Hematopoietic multipotent progenitor cell treated with erythropoietin and hydrocortisone succinate and interleukin-3 and kit ligand, for 15 days (in vitro differentiated cells): ENCODE measurements at regions not wholly inside any gene's neighbourhood (a gene's known extent, or its start where the extent isn't known, plus 50 kb on each side); places are given as distances from the start of the nearest gene placed in this dataset.
A peak's percentile ranks its signal among the peaks of the same experiment; 100 is the strongest.

Experiments used
- DNase-seq: peaks from one replicate; pipeline ENCODE4 v3.0.0-alpha.2; 2015; ENCODE audit warnings: low spot score

DNA sequence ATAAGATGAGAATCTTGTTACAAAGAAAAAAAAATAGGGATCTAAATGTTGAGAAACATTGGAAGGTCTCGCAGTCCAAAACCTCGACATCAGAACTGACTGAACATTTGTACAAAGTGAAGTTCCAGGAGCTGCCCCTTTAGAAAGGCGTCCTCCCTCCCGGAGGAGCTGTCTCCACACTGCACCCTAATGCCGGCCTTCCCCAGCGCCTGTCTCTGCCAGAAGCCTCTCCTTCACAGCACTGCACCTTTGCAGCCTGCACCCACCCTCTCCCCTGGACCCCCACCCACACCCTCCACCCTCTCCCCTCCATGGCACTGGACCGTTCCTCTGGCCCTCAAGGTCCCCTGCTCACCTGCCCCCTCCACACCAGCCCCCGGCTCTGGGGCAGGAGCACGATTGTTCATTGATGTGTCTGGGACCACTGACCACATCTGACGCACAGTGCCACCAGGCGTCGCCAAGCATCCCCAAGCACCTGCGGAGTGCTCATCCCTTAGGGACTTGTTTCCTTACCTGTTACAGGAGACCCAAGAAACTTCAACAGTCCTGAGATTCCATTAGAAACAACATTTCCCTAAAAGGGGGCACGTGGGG is 90.3 kb upstream of the SNTG2 start:
- DNase-seq, result no peak

DNA sequence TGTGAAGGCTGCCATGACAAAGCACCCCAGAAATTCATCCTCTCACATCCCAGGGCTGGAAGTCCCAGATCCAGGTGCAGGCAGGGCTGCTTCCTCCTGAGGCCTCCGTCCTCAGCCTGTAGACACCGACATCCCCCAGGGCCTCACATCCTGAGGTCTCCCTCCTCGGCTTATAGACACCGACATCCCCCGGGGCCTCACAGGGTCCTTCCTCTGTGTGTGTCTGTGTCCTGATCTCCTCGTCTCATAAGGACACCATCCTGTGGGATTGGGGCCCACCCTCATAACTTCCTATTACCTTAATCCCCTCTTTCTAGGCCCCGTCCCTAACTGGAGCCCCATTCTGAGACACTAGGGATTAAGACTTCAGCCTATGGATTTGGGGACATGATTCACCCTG is 92.0 kb upstream of the SNTG2 start:
- no peak for DNase-seq

DNA sequence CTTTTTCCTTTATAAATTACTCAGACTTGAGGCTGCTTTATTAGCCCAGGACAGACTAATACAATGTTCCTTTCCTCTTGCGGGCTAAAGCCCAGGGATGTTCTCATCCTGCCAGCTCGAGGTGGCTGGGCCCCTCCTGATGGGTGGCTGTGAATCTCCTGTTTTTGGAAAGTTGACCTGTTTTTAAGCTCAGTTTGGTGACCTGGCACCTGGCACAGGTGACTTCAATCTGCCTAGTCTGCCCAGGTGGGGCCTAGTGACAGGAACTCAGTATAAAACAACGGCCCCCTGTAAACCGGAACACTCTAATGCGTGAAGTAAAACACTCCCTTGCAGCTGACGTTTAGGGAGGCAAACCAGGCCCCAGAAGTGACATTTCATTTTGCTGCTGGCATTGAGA is 92.7 kb upstream of the SNTG2 start:
- DNase-seq, result no peak

DNA sequence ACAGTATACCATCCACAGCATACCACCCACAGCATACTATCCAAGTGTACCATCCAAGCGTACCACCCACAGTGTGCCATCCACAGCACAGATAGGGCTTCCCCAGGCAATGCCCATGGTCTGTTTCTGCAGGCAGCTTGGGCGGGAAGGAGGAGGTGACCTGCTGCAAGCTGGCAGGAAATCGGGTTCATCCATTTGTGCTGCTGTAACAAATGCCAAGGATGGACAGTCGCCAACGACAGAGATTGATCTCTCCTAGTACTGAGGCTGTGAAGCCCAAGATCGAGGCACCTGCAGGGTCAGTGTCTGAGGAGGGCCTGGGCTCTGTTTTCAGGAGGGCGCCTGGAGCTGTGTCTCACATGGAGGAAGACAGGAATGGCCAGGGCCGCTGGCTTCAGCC is 93.6 kb upstream of the SNTG2 start:
- no peak for DNase-seq

DNA sequence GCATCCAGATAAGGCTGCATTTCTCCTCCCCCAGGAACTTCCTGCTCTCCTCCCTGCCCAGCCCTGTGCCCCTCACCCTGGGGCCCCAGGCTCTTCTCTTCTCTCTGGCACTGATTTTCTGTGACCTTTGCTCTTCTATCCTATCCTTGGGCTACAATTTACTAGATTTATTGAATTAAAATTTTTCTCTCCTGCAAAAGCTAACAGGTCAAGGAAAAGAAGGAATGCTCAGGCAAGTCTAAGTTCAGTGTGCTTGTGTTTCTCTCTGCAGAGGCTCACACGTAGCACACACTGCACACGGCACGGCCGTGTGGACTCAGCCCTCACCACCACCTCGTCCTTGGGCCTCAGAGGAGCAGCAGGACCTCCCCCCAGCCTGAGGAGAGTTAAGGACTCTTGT is 94.2 kb upstream of the SNTG2 start:
- no peak for DNase-seq

DNA sequence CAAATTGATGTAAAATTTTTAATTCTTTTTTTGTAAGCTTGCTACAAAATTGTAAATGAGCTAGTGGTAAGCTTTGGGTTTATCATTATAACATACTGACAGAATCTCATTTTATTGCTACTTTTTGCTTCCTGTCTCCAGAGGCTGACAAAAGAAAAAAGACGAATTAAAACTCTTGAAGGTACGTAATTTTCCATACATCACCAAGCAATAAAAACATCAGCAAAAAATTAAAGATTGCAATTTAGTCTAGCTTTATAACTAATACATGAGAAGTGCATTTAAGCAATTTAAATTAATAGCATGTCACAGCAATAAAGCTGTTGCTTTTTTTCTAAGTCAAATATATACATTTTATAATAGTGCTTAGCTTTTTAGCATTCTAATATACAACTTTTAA is 94.6 kb upstream of the SNTG2 start:
- no peak for DNase-seq

DNA sequence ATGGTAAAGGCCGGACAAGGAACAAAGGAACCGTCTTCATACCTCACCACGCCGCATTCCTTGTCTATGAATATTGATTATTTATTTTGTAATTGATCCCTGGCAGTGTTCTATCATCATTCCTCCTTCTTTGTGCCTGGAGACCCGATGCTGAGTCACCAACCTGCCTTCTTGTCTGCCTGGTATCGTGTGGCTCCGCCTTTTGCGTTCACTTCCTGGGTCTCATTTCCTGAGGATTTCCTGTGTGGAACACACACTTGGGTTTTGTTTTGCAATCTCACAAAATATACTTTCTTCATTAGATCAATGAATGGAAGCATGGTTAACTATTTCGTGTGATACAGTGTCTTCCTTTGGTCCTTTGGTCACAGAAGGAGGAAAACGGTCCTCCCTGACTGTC is 95.5 kb upstream of the SNTG2 start:
- no peak for DNase-seq

DNA sequence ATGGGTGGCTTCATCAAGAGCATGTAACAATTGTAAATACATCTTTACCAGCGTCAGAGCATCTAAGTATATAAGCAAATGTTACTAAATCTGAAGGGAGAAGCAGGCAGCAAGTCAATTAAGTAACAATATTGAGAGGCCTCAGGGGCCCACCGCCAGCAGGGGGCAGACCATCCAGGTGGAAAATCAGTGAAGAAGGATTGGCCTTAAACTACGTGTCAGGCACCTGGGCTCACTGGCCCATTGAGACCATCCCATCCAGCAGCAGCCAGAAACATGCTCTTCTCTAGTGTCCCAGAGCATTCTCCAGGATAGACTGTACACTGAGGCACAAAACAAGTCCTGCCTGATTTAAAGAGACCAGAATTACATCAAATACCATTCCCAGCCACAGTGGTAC is 96.2 kb upstream of the SNTG2 start:
- DNase-seq, result peak; percentile 9

DNA sequence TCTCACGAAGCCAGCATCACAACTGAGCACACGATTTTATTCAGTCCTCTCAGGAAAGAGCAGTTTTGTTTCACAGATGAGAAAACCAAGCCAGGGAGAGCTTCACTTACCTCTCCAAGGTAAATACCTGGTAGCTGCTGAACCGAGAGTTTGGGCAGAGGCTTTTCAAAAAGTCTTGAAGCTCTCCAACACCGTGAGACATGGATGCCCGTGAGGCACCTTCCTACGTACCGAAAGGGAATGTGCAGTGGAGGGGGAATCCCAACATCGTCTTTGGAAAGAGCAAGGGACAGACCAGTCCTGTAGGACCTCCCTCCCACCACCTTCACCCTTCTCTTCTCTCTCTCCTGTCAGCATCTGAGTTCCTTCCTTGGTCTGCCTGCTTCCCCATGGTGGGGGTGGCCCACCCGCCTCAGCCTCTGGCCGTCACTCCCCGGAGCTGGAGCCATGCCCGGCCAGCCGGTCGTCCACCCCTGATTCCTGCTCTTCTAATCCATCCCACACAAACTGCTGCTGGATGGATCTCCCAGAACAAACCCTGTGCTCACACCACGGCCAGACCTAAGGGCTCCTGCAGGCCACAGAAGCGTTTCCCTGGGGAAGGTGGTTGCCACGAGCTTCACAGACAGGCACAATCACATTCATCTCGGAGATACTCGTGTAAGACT is 97.3 kb upstream of the SNTG2 start:
- no peak for DNase-seq

DNA sequence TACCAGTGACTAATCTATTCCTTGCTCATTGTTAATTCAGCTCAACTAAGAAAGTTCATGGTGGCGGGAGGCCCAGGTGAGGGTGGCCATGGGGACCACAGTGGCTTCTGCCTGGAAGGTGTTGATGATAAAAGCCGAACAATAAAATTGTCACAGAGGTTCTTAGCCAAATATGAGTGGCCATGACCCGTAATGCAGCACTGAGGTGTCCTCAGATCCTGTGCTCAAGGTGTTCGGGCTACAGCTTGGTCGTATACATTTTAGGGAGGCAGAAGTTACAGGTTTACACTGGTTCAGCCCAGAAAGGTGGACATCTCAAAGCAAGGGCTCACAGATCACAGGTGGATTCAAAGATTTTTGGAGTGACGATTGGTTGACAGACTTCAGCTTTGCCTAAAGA is 98.5 kb upstream of the SNTG2 start:
- DNase-seq, result no peak

DNA sequence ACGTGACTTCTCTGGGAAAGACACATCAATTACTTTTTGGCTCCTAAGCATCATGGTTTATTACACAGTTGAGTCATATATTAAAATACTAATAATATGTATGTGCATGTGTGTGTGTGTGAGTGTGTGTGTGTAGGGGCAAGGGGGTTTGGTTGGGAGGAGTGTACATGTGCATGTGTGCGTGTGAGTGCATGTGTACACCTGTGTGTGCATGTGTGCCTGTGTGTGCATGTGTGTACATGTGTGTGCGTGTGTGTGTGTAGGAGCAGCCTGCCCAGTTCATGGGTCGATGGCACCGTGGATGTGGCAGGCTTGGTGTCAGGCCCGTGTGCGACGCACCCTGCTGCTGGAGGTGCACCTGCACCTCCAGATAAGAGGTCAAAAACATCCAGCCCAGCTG is 99.0 kb upstream of the SNTG2 start:
- DNase-seq, result no peak

DNA sequence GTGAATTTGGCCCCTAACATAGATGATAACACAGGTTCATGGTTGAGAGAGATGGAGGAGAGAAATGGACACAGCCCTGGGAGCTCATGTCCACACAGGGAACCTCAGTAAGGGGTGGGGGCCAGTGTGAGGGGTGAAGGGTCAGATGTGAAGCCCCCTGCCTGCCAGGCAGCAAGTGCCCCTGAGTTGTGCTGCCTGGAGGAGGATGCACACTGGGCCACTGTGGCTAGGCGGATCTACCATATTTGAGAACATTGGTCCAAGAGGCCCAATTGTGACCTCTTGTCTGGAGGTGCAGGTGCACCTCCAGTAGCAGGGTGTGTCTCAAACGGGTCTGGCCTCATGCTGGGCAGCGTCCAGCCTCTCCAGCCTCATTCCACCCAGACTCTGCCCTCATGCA is 99.6 kb upstream of the SNTG2 start:
- no peak for DNase-seq

DNA sequence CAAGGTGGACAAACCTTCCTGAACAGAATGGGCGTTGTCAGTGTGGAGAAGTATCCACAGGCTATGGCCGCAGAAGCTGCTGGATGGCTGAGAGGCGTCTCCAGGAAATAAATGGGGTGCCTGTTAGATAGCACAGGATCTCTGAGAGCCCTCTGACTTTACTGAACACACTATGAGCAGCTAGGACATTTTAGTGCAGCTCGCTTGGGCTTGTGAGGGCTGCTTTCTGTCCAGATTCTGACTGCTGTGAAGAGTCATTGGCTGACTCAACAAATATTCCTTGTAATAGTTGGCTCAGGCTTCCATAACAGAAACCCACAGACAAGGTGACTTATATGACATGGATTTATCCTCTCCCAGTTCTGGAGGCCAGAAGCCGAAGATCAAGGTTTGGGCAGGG is 100.2 kb upstream of the SNTG2 start:
- no peak for DNase-seq

DNA sequence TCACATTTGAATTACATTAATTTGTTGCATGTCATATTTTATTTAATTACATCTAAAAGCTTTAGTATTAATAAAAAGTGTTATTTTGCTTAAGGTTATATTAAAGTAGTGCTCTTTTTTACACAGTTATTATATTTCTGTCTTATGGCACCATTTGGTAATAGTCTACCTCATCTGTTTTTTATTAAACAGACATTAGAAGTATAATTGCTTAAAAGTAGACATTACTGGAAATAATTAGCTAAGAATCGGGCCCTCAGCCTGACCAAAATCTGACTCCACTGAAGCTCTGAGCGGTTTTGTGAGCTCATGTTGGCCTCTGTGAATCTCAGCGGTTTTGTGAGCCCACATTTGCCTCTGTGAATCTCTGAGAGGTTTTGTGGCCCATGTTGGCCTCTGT is 102.5 kb upstream of the SNTG2 start:
- DNase-seq, result no peak

DNA sequence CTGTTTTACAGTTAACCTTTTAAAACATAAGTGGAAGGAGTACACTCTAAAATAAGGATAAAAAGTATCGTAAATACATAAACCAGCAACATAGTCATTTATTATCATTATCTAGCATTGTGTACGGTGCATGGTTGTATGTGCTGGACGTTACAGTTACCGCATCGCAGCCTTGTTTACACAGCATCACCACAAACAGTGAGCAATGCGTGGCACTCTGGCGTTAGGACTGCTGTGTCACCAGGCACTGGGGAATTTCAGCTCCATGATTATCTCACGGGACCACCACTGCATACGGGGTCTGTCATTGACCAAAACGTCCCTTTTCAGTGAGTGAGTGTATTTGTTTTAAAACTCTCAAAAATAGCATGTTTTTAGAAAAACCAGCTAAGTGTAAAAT is 103.0 kb upstream of the SNTG2 start:
- DNase-seq, result no peak

DNA sequence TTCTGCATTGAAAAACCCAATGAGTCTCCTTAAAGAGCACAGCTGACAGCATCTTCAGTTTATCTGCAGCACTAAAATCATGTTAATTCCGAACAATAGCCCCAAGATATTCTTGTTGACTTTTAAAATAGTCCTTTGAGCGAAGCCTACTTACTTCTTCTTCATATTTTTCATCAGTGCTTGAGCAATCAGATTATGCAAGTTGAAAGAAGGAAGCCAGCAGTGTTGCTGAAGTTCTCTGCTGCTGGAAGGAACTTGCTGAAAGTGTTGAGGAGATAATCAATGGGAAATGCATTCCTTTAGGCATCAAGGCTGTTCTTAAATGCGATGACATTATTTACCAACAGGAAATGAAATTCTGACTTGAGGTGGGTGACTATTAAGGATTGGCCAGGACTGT is 105.9 kb upstream of the SNTG2 start:
- DNase-seq, result no peak

DNA sequence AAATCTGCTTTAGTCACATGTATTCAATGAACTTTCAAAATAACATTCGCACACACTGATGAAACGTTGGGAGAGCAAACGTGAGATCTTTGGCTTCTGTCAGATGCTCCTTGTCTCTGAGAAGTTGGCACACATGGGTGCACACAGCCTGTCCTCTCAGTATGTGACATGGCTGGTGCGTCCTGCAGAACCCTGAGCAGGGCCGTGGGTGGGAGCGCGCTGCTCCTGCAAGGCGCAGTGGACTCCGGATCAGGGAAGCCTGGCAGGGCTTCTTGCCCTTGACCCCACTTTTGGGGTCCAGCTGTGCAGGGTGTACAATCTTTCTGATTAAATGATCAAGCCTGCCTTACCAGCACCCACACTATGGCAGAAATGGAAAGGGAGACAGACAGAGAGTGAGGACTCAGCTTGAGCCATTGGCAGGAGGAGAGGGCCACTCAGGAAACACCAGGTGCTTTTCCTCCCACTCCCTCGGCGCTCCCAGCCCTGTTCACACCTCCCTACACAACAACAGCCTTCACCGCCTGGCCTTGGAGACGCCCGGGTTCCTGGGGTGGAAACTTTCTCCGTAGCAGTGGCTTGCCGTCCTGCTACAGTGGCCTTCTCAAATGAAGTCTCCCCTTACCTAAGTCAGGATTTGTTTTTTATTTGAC is 108.4 kb upstream of the SNTG2 start:
- DNase-seq, result no peak

DNA sequence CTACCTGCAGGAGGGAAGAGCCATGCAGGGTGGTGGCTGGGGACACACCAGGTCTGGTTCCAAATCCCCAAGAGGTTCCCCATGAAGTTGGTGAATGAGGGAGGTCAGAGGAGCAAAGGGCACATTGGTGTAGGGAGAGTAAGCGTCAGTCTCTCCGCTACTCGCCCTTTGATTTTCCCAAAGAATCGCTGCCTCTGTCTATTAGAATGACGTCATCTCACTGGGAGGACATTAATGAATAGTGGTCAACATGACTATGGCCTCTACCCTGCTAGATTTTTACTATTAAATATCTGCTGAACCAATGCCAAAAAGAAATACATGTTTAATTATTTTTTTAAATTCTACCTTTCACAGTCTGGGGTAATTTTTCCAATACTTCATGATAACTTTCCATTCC is 109.6 kb upstream of the SNTG2 start:
- no peak for DNase-seq

DNA sequence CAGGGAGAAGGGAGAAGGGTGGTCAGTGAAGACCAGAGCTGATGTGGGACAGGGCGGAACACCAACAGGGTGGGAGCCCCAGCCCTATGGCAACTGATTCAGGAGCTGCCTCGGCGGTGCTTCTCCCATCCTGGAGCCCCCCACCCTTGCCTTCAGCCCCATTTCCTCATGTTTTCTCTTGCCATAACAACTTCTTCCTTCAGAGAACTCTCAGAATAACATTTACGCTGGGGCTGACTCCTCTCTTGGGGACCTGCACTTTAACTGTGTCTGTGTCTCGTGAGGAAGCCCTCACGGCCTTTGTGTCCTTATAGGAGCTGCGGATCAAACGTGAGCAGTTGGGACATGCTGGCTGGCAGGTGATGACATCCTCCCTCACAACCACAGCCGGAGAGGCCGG is 116.4 kb upstream of the SNTG2 start:
- DNase-seq, result no peak

DNA sequence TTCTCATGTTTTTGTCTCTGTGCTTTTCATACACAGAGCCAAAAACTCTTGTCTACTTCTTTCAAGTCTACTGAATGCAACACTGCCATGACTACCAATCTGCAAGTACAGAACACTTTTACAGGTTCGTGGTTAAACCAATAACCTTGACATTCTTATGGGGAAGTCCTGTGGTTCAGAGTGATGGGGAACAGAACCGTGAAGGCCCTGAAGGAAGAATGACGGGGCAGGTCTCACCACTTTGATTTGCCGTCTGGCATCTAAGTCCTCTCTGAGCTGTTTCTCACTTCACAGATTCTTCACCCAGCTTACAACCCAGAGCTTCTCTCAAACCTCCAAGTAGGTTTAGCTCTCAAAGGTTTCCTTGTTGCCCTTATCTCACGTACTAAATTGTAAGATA is 117.5 kb upstream of the SNTG2 start:
- no peak for DNase-seq

DNA sequence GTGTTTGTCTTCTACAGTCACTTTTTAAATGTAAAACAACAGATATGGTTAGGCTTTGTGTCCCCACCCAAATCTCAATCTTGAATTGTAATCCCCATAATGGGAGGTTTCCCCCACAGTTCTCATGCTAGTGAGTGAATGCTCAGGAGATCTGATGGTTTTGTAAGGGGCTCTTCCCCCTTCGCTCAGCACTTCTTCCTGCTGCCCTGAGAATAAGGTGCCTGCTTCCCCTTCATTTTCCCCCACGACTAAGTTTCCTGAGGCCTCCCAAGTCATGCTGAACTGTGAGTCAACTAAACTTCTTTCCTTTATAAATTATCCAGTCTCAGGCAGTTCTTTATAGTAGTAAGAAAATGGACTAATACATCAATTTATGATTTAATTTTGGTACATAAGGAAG is 118.0 kb upstream of the SNTG2 start:
- no peak for DNase-seq

DNA sequence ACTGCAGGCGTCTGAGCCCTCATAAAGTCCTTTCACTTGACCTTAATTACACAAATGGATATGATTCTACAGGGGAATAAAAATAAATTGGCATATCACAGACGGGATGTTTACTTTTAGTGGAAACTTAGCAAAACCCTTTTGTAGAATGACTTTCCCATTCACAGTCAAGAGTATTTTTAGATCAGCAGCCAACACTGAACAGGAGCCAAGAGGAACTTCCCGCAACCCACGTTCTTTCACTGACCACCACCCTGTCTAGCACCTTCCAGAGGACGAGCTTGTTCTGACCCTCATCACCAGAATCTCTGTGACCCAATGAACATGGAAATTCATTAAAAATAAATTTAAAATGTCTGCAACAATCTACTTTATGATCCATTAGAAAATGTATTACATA is 119.0 kb upstream of the SNTG2 start:
- DNase-seq, result no peak

DNA sequence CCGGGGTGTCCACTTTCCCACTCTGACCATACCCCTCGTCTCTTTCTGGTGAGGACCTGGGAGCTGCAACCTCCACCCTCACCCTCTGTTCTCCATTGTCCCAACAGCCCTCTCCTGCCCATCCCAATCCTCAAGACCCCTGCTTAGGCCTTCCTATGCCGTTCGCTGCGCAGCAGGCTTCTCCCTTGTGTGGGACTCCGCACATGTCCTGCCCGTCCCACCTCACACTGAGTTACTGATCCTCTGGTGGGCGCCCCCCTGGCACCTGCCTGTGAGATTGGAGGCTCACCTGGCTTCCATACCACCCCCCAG is 119.5 kb upstream of the SNTG2 start:
- no peak for DNase-seq
